Astrocyte of the cerebellum (primary cell): ENCODE measurements at regions not wholly inside any gene's neighbourhood (a gene's known extent, or its start where the extent isn't known, plus 50 kb on each side); places are given as distances from the start of the nearest gene placed in this dataset.
A peak's percentile ranks its signal among the peaks of the same experiment; 100 is the strongest.

Experiments used
- DNase-seq: peaks from one replicate; pipeline ENCODE4 v3.0.0-alpha.2; 2011; ENCODE audit warnings: low read depth
- H3K4me3 ChIP-seq: 2 replicates; pipeline ENCODE4 v1.5.1; 2011; ENCODE audit warnings: mild to moderate bottlenecking, low read depth, low read length, moderate library complexity
- in situ Hi-C: cut with HindIII; loops from 2 replicates; pipeline ENCODE4 v1.10.0; 2017; ENCODE audit warnings: low sequenced_read_pairs
- TF ChIP-seq, protein P1 (sequence below): IDR thresholded peaks from 2 replicates; pipeline ENCODE4 v1.5.1; 2012; ENCODE audit warnings: low read length, low read depth, moderate library complexity, mild to moderate bottlenecking; ENCODE audit errors: missing control alignments

DNA sequence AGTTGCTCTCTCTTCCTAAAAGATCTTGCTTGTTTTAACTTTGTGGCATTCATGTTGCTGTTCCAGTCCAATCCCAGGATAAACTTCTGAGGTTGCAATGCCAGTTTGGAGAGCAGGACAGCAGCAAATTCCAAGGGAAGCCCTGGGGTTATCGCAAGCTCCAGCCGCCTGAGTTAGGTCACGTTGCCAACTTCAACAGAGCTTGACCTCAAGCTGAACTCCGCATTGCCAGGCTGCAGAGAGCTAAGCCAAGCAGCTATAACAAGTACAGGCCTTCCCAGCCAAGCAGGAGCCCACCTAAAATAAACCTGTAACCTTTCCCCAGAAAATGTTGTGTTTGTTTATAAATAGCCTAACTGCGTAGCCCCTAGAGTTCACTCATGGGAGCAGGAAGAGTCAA lies 138.9 kb upstream of the LYZL1 start:
- no peak for DNase-seq
- in situ Hi-C loops: no loop called here
- TF ChIP-seq, protein P1, sequence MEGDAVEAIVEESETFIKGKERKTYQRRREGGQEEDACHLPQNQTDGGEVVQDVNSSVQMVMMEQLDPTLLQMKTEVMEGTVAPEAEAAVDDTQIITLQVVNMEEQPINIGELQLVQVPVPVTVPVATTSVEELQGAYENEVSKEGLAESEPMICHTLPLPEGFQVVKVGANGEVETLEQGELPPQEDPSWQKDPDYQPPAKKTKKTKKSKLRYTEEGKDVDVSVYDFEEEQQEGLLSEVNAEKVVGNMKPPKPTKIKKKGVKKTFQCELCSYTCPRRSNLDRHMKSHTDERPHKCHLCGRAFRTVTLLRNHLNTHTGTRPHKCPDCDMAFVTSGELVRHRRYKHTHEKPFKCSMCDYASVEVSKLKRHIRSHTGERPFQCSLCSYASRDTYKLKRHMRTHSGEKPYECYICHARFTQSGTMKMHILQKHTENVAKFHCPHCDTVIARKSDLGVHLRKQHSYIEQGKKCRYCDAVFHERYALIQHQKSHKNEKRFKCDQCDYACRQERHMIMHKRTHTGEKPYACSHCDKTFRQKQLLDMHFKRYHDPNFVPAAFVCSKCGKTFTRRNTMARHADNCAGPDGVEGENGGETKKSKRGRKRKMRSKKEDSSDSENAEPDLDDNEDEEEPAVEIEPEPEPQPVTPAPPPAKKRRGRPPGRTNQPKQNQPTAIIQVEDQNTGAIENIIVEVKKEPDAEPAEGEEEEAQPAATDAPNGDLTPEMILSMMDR: no peak
- no peak overlapping the region for H3K4me3 ChIP-seq

- DNase-seq: no peak
- TF ChIP-seq, protein P1: no peak
- in situ Hi-C loops: no loop called here
- no peak overlapping the region for H3K4me3 ChIP-seq
Observed at GRCh38 chr10:29151005-29151404, 137.9 kb upstream of the LYZL1 start.

DNA sequence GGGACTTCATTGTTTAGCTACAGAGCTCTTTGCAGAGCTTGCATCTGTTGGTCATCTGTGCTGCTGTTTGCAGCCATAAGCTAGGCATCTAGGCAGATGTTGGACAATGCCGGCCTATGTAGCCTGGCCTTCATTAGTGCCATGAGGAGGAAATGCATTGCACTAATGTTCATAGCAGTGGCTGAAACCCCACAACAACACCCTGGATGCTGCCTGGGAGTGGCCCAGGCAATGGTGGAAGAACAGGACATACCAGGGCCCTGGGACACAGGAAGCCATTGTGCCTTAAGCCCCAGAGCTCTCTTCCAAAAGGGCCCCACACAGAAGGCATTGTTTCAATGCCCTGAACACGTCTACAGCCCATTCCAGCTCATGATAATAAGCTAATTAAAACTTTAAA lies 131.5 kb upstream of the LYZL1 start:
- TF ChIP-seq, protein P1: no peak
- no peak overlapping the region for H3K4me3 ChIP-seq
- in situ Hi-C loops: no loop called here
- no peak for DNase-seq

GRCh38 chr10:29158066-29158465 lies 130.8 kb upstream of the LYZL1 start:
- DNase-seq: no peak
- H3K4me3 ChIP-seq: no peak overlapping the region
- TF ChIP-seq, protein P1: no peak
- in situ Hi-C loops: no loop called here

DNA sequence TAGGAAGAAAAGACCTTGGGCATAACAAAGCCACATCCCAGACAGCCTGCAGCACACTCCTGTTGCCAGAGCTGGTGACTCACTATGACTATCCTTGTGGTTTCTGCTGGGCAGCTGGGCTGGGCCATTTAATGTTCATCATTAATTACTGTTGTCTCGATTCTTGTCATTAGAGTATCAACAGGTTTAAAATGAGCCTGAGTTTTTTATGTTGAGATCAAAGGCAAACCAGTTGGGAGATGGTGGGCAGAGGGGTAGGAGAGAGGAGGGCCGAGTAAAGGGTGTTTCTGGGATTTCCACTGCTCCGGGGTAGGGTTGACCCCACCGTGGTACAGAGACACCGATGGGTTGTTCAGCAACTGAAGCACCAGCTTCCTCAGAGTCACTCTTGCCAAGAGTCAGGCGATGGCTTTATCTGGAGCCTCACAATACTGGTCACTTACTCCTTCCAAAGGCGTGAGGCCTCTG lies 128.7 kb upstream of the LYZL1 start:
- in situ Hi-C loops: no loop called here
- H3K4me3 ChIP-seq: no peak overlapping the region
- TF ChIP-seq, protein P1: no peak
- peak; percentile 73 for DNase-seq

GRCh38 chr10:29163746-29164145 lies 125.1 kb upstream of the LYZL1 start:
- no peak for DNase-seq
- in situ Hi-C loops: no loop called here
- TF ChIP-seq, protein P1: no peak
- H3K4me3 ChIP-seq: no peak overlapping the region

DNA sequence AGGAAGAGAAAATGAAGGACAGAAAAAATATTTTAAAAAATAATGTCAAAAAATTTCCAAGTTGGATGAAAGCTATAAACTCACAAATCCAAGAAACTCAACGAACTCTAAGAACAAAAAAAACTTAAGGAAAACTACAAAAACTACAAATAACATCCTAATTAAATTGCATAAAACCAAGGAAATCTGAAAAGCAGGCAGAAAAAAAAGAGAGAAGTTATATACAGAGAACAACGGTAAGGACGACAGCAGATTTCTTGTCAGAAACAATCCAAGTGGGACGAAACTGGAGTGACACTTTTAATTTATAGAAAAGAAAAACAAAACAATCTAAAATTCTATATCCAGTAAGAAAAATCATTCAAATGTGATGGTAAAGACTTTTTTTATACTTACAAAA lies 122.2 kb upstream of the LYZL1 start:
- no peak overlapping the region for H3K4me3 ChIP-seq
- DNase-seq: no peak
- TF ChIP-seq, protein P1: no peak
- in situ Hi-C loops: no loop called here
